DOHH2 (cell line): ENCODE measurements at regions not wholly inside any gene's neighbourhood (a gene's known extent, or its start where the extent isn't known, plus 50 kb on each side); places are given as distances from the start of the nearest gene placed in this dataset.

Experiments used
- EZH2phosphoT487 ChIP-seq: fragments of 200-600 bp; sonication (generic); IDR thresholded peaks from 2 replicates; pipeline ENCODE4 v1.6.1; 2017; ENCODE audit warnings: borderline replicate concordance, mild to moderate bottlenecking, antibody characterized with exemption, low read length, moderate library complexity, mixed read lengths
- TF ChIP-seq, protein P1 (sequence below): fragments of 200-600 bp; sonication (generic); IDR thresholded peaks from one replicate; pipeline ENCODE4 v1.5.1; 2014; ENCODE audit warnings: antibody characterized with exemption, mild to moderate bottlenecking, low read depth, low read length; ENCODE audit not compliant: poor library complexity, severe bottlenecking

DNA sequence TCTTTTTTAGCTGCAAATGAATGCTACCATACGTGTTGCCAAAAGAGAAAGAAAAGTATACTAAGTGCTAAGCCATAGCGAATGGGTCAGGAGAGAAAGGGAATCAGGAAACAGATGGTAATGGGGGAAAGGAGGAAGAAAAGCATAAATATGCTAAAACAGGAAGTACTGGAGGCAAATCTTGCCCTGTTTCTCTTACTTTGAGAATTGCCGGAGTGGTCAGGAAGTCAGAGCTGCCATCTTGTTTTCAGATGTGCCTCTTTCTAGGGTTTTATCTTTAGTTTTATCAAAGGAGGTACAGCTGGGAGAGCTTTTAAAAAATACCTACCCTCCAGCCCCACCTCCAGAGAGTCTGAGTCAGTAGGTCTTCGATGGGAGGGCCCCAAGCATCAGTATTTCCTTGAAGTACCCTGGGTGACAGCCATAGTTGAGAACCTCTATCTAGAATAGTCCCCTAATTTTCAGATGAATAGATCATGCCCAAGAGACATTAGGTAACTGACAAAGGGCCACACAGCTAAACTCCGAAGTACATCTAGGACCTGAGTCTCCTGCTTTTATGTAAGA, 193.3 kb downstream of the CLIC5 start:
- TF ChIP-seq, protein P1, sequence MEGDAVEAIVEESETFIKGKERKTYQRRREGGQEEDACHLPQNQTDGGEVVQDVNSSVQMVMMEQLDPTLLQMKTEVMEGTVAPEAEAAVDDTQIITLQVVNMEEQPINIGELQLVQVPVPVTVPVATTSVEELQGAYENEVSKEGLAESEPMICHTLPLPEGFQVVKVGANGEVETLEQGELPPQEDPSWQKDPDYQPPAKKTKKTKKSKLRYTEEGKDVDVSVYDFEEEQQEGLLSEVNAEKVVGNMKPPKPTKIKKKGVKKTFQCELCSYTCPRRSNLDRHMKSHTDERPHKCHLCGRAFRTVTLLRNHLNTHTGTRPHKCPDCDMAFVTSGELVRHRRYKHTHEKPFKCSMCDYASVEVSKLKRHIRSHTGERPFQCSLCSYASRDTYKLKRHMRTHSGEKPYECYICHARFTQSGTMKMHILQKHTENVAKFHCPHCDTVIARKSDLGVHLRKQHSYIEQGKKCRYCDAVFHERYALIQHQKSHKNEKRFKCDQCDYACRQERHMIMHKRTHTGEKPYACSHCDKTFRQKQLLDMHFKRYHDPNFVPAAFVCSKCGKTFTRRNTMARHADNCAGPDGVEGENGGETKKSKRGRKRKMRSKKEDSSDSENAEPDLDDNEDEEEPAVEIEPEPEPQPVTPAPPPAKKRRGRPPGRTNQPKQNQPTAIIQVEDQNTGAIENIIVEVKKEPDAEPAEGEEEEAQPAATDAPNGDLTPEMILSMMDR: no peak
- no peak for TF ChIP-seq EZH2phosphoT487
